BLaER1 treated with 17β-estradiol and CSF1 and Interleukin-3, amounts not matched to agents 10 nM and 100 nM (cell line): ENCODE measurements at regions not wholly inside any gene's neighbourhood (a gene's known extent, or its start where the extent isn't known, plus 50 kb on each side); places are given as distances from the start of the nearest gene placed in this dataset.
A peak's percentile ranks its signal among the peaks of the same experiment; 100 is the strongest.
"Not testable (repeated sequence)": the region's sequence is repeated elsewhere in the genome, so short reads cannot be mapped to it uniquely, and the experiment has no call there.

Experiments
- H3K27ac ChIP-seq, 11 experiments: shearing (Covaris generic); formaldehyde crosslinking; 2 replicates each; pipeline ENCODE4 v1.8.1; 2022
- H3K27me3 ChIP-seq, 11 experiments: shearing (Covaris generic); formaldehyde crosslinking; 2 replicates each; pipeline ENCODE4 v1.8.1; 2022
- H3K36me3 ChIP-seq, 11 experiments: shearing (Covaris generic); formaldehyde crosslinking; 2 replicates each; pipeline ENCODE4 v1.8.1; 2022
- H3K4me1 ChIP-seq, 10 experiments: shearing (Covaris generic); formaldehyde crosslinking; 2 replicates each; pipeline ENCODE4 v1.8.1; 2022
- H3K4me2 ChIP-seq, 11 experiments: shearing (Covaris generic); formaldehyde crosslinking; 2 replicates each; pipeline ENCODE4 v1.8.1; 2022
- H3K4me3 ChIP-seq, 10 experiments: shearing (Covaris generic); formaldehyde crosslinking; 2 replicates each; pipeline ENCODE4 v1.8.1; 2022
- H3K9ac ChIP-seq, 11 experiments: shearing (Covaris generic); formaldehyde crosslinking; 2 replicates each; pipeline ENCODE4 v1.8.1; 2022
- H3K9me3 ChIP-seq, 11 experiments: shearing (Covaris generic); formaldehyde crosslinking; replicated peaks in 1 of 11; 2 replicates each; pipeline ENCODE4 v1.8.1; 2022
- H4K20me1 ChIP-seq, 11 experiments: shearing (Covaris generic); formaldehyde crosslinking; 2 replicates each; pipeline ENCODE4 v1.8.1; 2022
- Cebpa-rat ChIP-seq, 11 experiments: shearing (Covaris generic); IDR thresholded peaks; 2 replicates each; pipeline ENCODE4 v1.8.1; 2022

DNA sequence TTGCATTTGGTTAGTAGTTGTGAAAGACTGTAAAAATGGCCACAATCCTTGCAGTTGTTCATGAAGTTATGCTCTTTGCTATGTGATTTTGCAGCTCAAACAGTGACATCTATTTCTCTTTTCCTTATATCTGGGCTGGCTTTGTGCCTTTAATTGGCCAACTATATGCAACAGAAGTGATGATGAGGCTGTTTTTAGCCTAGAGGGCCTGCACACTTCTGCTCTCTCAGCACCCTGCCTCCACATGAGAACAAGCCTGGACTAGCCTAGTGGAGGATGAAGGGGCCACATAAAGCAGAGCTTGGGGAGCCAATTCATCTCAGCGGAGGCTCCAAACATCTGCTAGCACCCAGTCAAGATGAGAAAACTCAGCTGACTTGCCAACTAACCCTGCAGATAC lies 339.8 kb downstream of the OMA1 start:
- Histone ChIP-seq H4K20me1 (no peaks in the 10 kb centered on the region), H3K4me1 (peaks cover 0 to 14% (median 0%) of the 10 kb centered on the region in 10 experiments; a peak in 4 of 20 replicates), H3K27ac (no peak overlapping the region), H3K9ac (no peak overlapping the region), H3K9me3 (peaks cover 0 to 5% (median 0%) of the 10 kb centered on the region in 11 experiments; a peak in 1 of 22 replicates), H3K4me2 (peak overlapping the region in 2 of 11 experiments; percentile 15 to 23; a peak in 2 of 22 replicates), H3K4me3 (no peak overlapping the region), H3K27me3 (no peaks in the 10 kb centered on the region), H3K36me3 (no peaks in the 10 kb centered on the region)
- no peak for TF ChIP-seq Cebpa-rat (IDR thresholded peaks at IDR 0.05)

DNA sequence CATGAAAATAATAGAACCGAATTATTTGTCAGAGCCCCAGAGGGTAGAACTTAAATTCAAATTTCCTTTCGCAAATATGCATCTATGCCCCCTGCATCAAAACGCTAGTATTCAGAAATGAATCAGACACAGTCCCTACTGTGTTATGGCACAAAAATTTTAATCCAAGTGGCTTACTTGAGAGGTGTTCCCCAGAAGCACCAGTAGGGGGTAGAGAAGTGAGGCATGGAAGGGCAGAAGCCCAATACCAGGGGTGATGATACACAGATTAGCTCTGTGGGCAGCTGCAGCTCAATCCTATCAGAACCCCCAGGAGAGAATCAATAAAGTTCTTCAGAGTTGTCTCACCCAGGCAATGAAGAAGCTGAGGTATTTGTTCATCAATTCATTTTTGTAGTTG lies 342.2 kb downstream of the OMA1 start:
- Histone ChIP-seq H3K27ac (no peak overlapping the region), H3K4me3 (no peak overlapping the region), H3K36me3 (no peaks in the 10 kb centered on the region), H3K4me2 (no peak overlapping the region), H4K20me1 (no peaks in the 10 kb centered on the region), H3K4me1 (peaks cover 0 to 14% (median 0%) of the 10 kb centered on the region in 10 experiments; a peak in 4 of 20 replicates), H3K27me3 (no peaks in the 10 kb centered on the region), H3K9ac (no peak overlapping the region), H3K9me3 (peaks cover 0 to 5% (median 0%) of the 10 kb centered on the region in 11 experiments; a peak in 1 of 22 replicates)
- TF ChIP-seq Cebpa-rat (IDR thresholded peaks at IDR 0.05) = no peak

GRCh38 chr1:58201492-58202106 lies 344.9 kb downstream of the OMA1 start:
- Histone ChIP-seq H3K27me3 (no peaks in the 10 kb centered on the region), H3K36me3 (no peaks in the 10 kb centered on the region), H3K9ac (no peak overlapping the region), H4K20me1 (no peaks in the 10 kb centered on the region), H3K4me3 (no peak overlapping the region), H3K27ac (no peak overlapping the region), H3K4me2 (no peak overlapping the region), H3K4me1 (peaks cover 0 to 6% (median 0%) of the 10 kb centered on the region in 10 experiments; a peak in 4 of 20 replicates), H3K9me3 (no peaks in the 10 kb centered on the region)
- no peak for TF ChIP-seq Cebpa-rat (IDR thresholded peaks at IDR 0.05)

GRCh38 chr1:58200437-58200836 lies 346.1 kb downstream of the OMA1 start:
- Histone ChIP-seq H4K20me1 (no peaks in the 10 kb centered on the region), H3K27ac (no peak overlapping the region), H3K36me3 (no peaks in the 10 kb centered on the region), H3K4me3 (no peak overlapping the region), H3K9me3 (no peaks in the 10 kb centered on the region), H3K9ac (no peak overlapping the region), H3K4me2 (no peak overlapping the region), H3K4me1 (no peaks in the 10 kb centered on the region), H3K27me3 (no peaks in the 10 kb centered on the region)
- no peak for TF ChIP-seq Cebpa-rat (IDR thresholded peaks at IDR 0.05)

DNA sequence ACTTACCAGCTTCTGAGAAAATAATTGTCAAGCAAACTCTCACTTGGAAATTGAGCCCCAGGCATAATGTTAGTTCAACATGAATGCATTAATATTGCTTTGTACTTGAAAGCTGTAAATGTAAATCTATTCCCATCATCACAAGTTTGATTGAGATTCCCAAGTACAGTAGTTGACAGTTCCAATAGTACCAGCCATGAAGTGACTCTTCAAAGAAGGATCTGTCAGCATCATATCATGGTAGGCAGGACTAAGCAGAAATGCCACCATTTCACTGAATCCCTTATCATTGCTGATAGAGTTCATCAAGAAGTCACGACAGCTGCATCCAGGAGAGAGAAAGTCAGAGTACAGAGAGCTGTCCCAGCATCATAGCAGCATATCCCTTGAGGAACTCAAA lies 348.7 kb downstream of the OMA1 start:
- H4K20me1 ChIP-seq = no peaks in the 10 kb centered on the region
- H3K36me3 ChIP-seq = no peaks in the 10 kb centered on the region
- no peak for TF ChIP-seq Cebpa-rat (IDR thresholded peaks at IDR 0.05)
- no peak overlapping the region for H3K9ac ChIP-seq
- H3K4me3 ChIP-seq = no peak overlapping the region
- H3K4me2 ChIP-seq = no peak overlapping the region
- H3K9me3 ChIP-seq = no peaks in the 10 kb centered on the region
- no peak overlapping the region for H3K27ac ChIP-seq
- H3K27me3 ChIP-seq = no peaks in the 10 kb centered on the region
- H3K4me1 ChIP-seq = no peaks in the 10 kb centered on the region

DNA sequence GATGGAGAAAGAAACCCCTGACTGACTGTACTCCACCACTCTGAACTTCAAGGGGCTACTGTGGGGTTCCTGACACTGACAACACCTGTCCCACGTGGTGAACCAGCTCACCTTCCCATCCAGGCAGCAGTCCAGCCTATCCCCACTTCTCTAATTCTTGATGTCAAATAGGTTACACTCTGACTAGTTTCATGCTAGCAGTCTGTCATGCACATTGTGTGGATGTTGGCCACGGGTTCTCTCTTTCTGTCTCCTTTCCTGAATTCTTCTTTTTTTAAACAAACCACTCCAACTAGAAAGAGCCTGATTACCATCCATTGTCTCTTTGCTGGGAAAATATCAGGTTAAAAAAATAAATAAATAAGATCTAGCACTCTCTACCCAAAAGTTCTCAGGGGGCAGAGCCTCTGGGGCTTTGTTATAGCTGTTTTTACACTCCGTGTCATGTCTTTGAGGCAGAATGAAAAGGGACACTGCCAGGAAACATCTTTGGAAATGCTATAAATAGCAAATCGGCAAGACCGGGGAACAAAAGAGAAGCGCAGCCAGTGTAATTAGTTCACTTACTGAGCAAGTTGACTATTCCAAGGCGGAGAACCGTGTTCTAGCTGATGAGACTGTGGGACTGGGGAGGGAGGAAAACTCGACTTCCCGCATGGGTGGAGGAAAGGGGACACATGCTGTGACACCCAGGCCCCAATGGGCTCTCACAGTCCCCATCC lies 356.1 kb downstream of the OMA1 start:
- TF ChIP-seq Cebpa-rat (IDR thresholded peaks at IDR 0.05) = no peak
- Histone ChIP-seq H3K9ac (no peak overlapping the region), H3K36me3 (no peaks in the 10 kb centered on the region), H3K27ac (no peak overlapping the region), H3K27me3 (no peaks in the 10 kb centered on the region), H3K9me3 (no peaks in the 10 kb centered on the region), H4K20me1 (no peaks in the 10 kb centered on the region), H3K4me2 (peak overlapping the region in 5 of 11 experiments; percentile 28 to 45 (median 37); a peak in 7 of 22 replicates), H3K4me3 (no peak overlapping the region), H3K4me1 (peaks cover 0 to 8% (median 2%) of the 10 kb centered on the region in 10 experiments; a peak in 5 of 20 replicates)

GRCh38 chr1:58189453-58189852 lies 357.1 kb downstream of the OMA1 start:
- no peaks in the 10 kb centered on the region for H3K36me3 ChIP-seq
- H3K4me2 ChIP-seq = no peak overlapping the region
- no peaks in the 10 kb centered on the region for H3K27me3 ChIP-seq
- H3K9ac ChIP-seq = no peak overlapping the region
- no peak overlapping the region for H3K4me3 ChIP-seq
- no peaks in the 10 kb centered on the region for H3K9me3 ChIP-seq
- H3K4me1 ChIP-seq = peaks cover 0 to 8% (median 2%) of the 10 kb centered on the region in 10 experiments; a peak in 5 of 20 replicates
- TF ChIP-seq Cebpa-rat (IDR thresholded peaks at IDR 0.05) = no peak
- no peak overlapping the region for H3K27ac ChIP-seq
- H4K20me1 ChIP-seq = no peaks in the 10 kb centered on the region

DNA sequence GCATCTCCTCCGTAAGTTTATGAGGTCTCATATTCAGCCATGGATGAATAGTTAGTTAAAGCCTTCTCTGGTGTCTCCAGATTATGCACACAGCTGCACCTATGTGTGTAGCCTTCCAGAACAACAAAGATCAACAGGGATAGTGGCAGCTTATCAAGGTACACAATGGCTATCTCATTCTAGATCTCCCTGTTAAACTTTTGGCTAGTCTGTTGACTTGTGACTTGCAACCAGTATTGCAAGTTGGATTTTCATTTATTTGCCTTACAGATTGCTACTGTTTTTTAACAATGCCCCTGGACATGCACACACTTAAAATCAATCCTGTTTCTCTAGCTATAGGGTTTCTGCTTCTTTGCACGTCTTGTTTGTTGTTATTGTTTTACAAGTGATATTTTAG lies 363.2 kb downstream of the OMA1 start:
- Histone ChIP-seq H3K36me3 (no peaks in the 10 kb centered on the region), H3K4me3 (no peak overlapping the region), H3K27ac (no peak overlapping the region), H3K27me3 (no peaks in the 10 kb centered on the region), H4K20me1 (no peaks in the 10 kb centered on the region), H3K9me3 (peaks cover 0 to 15% (median 9%) of the 10 kb centered on the region in 11 experiments; a peak in 10 of 22 replicates), H3K4me1 (no peaks in the 10 kb centered on the region), H3K9ac (no peak overlapping the region), H3K4me2 (no peak overlapping the region)
- TF ChIP-seq Cebpa-rat (IDR thresholded peaks at IDR 0.05) = no peak

GRCh38 chr1:58180537-58180936 lies 366.0 kb downstream of the OMA1 start:
- H3K27me3 ChIP-seq = no peaks in the 10 kb centered on the region
- H3K27ac ChIP-seq = no peak overlapping the region
- no peak for TF ChIP-seq Cebpa-rat (IDR thresholded peaks at IDR 0.05)
- H3K9ac ChIP-seq = no peak overlapping the region
- H3K4me2 ChIP-seq = no peak overlapping the region
- H3K4me1 ChIP-seq = no peaks in the 10 kb centered on the region
- H3K4me3 ChIP-seq = no peak overlapping the region
- H3K36me3 ChIP-seq = no peaks in the 10 kb centered on the region
- no peaks in the 10 kb centered on the region for H4K20me1 ChIP-seq
- H3K9me3 ChIP-seq = peaks cover 0 to 15% (median 9%) of the 10 kb centered on the region in 11 experiments; a peak in 10 of 22 replicates

GRCh38 chr1:58169160-58169559 lies 377.4 kb downstream of the OMA1 start:
- H3K4me3 ChIP-seq, H3K9ac ChIP-seq, H3K27me3 ChIP-seq, H3K36me3 ChIP-seq, H3K4me1 ChIP-seq, H3K27ac ChIP-seq, H3K4me2 ChIP-seq, H4K20me1 ChIP-seq: not testable (repeated sequence)
- peaks cover 9 to 35% (median 26%) of the 10 kb centered on the region in 11 experiments for H3K9me3 ChIP-seq

DNA sequence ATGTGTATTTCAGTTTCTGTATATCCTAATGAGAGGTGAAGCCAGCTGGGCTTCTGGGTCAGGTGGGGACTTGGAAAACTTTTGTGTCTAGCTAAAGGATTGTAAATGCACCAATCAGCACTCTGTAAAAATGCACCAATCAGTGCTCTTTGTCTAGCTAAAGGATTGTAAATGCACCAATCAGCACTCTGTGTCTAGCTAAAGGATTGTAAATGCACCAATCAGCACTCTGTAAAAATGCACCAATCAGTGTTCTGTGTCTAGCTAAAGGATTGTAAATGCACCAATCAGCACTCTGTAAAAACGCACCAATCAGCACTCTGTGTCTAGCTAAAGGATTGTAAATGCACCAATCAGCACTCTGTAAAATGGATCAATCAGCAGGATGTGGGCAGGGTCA lies 379.4 kb downstream of the OMA1 start:
- not testable (repeated sequence) for H3K4me2 ChIP-seq

More for the DNA sequence above, 379.4 kb downstream of the OMA1 start:
- not testable (repeated sequence) for H3K27me3 ChIP-seq, H3K4me1 ChIP-seq, H3K36me3 ChIP-seq, H3K27ac ChIP-seq, H3K9ac ChIP-seq, H3K4me3 ChIP-seq, H4K20me1 ChIP-seq
- H3K9me3 ChIP-seq = peaks cover 9 to 26% (median 20%) of the 10 kb centered on the region in 11 experiments
